MM.1S (cell line): ENCODE measurements at regions not wholly inside any gene's neighbourhood (a gene's known extent, or its start where the extent isn't known, plus 50 kb on each side); places are given as distances from the start of the nearest gene placed in this dataset.
"Not testable (repeated sequence)": the region's sequence is repeated elsewhere in the genome, so short reads cannot be mapped to it uniquely, and the experiment has no call there.

ENCODE experiments used
- DNase-seq: peaks from one replicate; pipeline ENCODE4 v3.0.0-alpha.2; 2015
- H2AFZ ChIP-seq: fragments of 300-600 bp; sonication (generic); 2 replicates; pipeline ENCODE4 v1.6.0; 2016; ENCODE audit warnings: antibody characterized with exemption, low read length
- H3F3A ChIP-seq: fragments of 300-600 bp; sonication (generic); 2 replicates; pipeline ENCODE4 v1.6.1; 2016; ENCODE audit warnings: mild to moderate bottlenecking, antibody characterized with exemption, low read length, moderate library complexity, mixed read lengths; ENCODE audit not compliant: insufficient read depth
- H3K27ac ChIP-seq: fragments of 300-600 bp; sonication (generic); 2 replicates; pipeline ENCODE4 v1.5.1; 2016; ENCODE audit warnings: mild to moderate bottlenecking, low read length
- H3K27me3 ChIP-seq: fragments of 300-600 bp; sonication (generic); replicated peaks from 2 replicates; pipeline ENCODE4 v1.6.0; 2016; ENCODE audit warnings: low read length; ENCODE audit not compliant: insufficient read depth
- H3K36me3 ChIP-seq: fragments of 300-600 bp; sonication (generic); replicated peaks from 2 replicates; pipeline ENCODE4 v1.6.1; 2016; ENCODE audit warnings: mild to moderate bottlenecking, low read length, mixed read lengths; ENCODE audit not compliant: insufficient read depth
- H3K4me1 ChIP-seq: fragments of 300-600 bp; sonication (generic); 2 replicates; pipeline ENCODE4 v1.6.1; 2016; ENCODE audit warnings: low read length, mixed read lengths
- H3K4me2 ChIP-seq: fragments of 300-600 bp; sonication (generic); 2 replicates; pipeline ENCODE4 v1.6.0; 2016; ENCODE audit warnings: low read depth, low read length
- H3K4me3 ChIP-seq: fragments of 300-600 bp; sonication (generic); 2 replicates; pipeline ENCODE4 v1.5.1; 2016; ENCODE audit warnings: low read length, mixed read lengths
- H3K79me2 ChIP-seq: fragments of 300-600 bp; sonication (generic); 2 replicates; pipeline ENCODE4 v1.6.1; 2016; ENCODE audit warnings: mixed run types, low read length, mixed read lengths
- H3K9ac ChIP-seq: fragments of 300-600 bp; sonication (generic); 2 replicates; pipeline ENCODE4 v1.6.1; 2016; ENCODE audit warnings: low read length, mixed read lengths
- H3K9me2 ChIP-seq: fragments of 300-600 bp; sonication (generic); replicated peaks from 2 replicates; pipeline ENCODE4 v1.6.1; 2016; ENCODE audit warnings: mild to moderate bottlenecking, low read length, mixed read lengths; ENCODE audit not compliant: insufficient read depth
- H3K9me3 ChIP-seq: fragments of 300-600 bp; sonication (generic); replicated peaks from 2 replicates; pipeline ENCODE4 v1.6.1; 2016; ENCODE audit warnings: mild to moderate bottlenecking, low read length, mixed read lengths; ENCODE audit not compliant: insufficient read depth
- H4K20me1 ChIP-seq: fragments of 300-600 bp; sonication (generic); 2 replicates; pipeline ENCODE4 v1.6.1; 2016; ENCODE audit warnings: mild to moderate bottlenecking, low read length, moderate library complexity, mixed read lengths; ENCODE audit not compliant: insufficient read depth
- EZH2 ChIP-seq: fragments of 300-600 bp; sonication (generic); optimal IDR thresholded peaks from 2 replicates; pipeline ENCODE3; 2017; ENCODE audit warnings: low read depth, mild to moderate bottlenecking, antibody characterized with exemption, low read length, mixed read lengths
- EZH2phosphoT487 ChIP-seq: fragments of 300-600 bp; sonication (generic); IDR thresholded peaks from 2 replicates; pipeline ENCODE4 v1.6.1; 2018; ENCODE audit warnings: antibody characterized with exemption, low read length
- TF ChIP-seq, protein P1 (sequence below): fragments of 300-600 bp; sonication (generic); IDR thresholded peaks from 2 replicates; pipeline ENCODE4 v1.5.1; 2016; ENCODE audit warnings: antibody characterized with exemption, low read length, mixed read lengths

GRCh38 chr13:54078271-54078870 lies 1049.8 kb downstream of the OLFM4 start:
- no peaks in the 10 kb centered on the region for H3K36me3 ChIP-seq
- H3K27me3 ChIP-seq = no peaks in the 10 kb centered on the region
- H3F3A ChIP-seq = no peaks in the 10 kb centered on the region
- no peaks in the 10 kb centered on the region for H3K4me1 ChIP-seq
- no peak for TF ChIP-seq EZH2phosphoT487
- TF ChIP-seq, protein P1, sequence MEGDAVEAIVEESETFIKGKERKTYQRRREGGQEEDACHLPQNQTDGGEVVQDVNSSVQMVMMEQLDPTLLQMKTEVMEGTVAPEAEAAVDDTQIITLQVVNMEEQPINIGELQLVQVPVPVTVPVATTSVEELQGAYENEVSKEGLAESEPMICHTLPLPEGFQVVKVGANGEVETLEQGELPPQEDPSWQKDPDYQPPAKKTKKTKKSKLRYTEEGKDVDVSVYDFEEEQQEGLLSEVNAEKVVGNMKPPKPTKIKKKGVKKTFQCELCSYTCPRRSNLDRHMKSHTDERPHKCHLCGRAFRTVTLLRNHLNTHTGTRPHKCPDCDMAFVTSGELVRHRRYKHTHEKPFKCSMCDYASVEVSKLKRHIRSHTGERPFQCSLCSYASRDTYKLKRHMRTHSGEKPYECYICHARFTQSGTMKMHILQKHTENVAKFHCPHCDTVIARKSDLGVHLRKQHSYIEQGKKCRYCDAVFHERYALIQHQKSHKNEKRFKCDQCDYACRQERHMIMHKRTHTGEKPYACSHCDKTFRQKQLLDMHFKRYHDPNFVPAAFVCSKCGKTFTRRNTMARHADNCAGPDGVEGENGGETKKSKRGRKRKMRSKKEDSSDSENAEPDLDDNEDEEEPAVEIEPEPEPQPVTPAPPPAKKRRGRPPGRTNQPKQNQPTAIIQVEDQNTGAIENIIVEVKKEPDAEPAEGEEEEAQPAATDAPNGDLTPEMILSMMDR = no peak
- TF ChIP-seq EZH2 = no peak
- H3K9me2 ChIP-seq = no peaks in the 10 kb centered on the region
- H3K4me2 ChIP-seq = no peak overlapping the region
- no peaks in the 10 kb centered on the region for H4K20me1 ChIP-seq
- DNase-seq = no peak
- no peak overlapping the region for H3K27ac ChIP-seq
- H2AFZ ChIP-seq = no peak overlapping the region
- no peaks in the 10 kb centered on the region for H3K9me3 ChIP-seq
- H3K4me3 ChIP-seq = no peak overlapping the region
- H3K9ac ChIP-seq = no peak overlapping the region
- H3K79me2 ChIP-seq = no peaks in the 10 kb centered on the region

DNA sequence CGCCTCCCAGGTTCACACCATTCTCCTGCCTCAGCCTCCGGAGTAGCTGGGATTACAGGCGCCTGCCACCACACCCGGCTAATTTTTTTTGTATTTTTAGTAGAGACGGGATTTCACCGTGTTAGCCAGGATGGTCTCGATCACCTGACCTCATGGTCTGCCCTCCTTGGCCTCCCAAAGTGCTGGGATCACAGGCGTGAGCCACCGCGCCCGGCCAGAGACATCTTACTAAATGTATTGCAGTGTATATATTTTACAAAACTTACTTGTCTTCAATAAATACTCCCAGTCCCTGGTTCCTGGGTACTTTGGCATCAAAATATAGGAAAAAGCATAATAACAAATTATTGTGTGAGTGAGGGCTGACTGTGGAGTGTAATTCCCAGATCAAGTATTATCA lies 1053.7 kb downstream of the OLFM4 start:
- not testable (repeated sequence) for H3K9ac ChIP-seq, H3F3A ChIP-seq, H3K4me2 ChIP-seq, H2AFZ ChIP-seq, H4K20me1 ChIP-seq, H3K79me2 ChIP-seq, H3K9me3 ChIP-seq, H3K4me3 ChIP-seq, H3K9me2 ChIP-seq, H3K4me1 ChIP-seq, DNase-seq, H3K27me3 ChIP-seq, H3K27ac ChIP-seq, H3K36me3 ChIP-seq

- Histone ChIP-seq H3F3A (no peaks in the 10 kb centered on the region), H3K4me1 (no peaks in the 10 kb centered on the region), H3K36me3 (no peaks in the 10 kb centered on the region), H4K20me1 (no peaks in the 10 kb centered on the region), H2AFZ (no peak overlapping the region), H3K27me3 (no peaks in the 10 kb centered on the region), H3K79me2 (no peaks in the 10 kb centered on the region), H3K9ac (no peak overlapping the region), H3K9me3 (no peaks in the 10 kb centered on the region), H3K27ac (no peak overlapping the region), H3K9me2 (no peaks in the 10 kb centered on the region), H3K4me2 (no peak overlapping the region), H3K4me3 (no peak overlapping the region)
- DNase-seq = no peak
- TF ChIP-seq, protein P1 = no peak
- no peak for TF ChIP-seq EZH2
- TF ChIP-seq EZH2phosphoT487 = no peak
These were observed 1063.3 kb downstream of the OLFM4 start for GRCh38 chr13:54091884-54092283.

- Histone ChIP-seq H3K4me1 (no peaks in the 10 kb centered on the region), H3F3A (no peaks in the 10 kb centered on the region), H3K9me2 (no peaks in the 10 kb centered on the region), H3K36me3 (no peaks in the 10 kb centered on the region), H2AFZ (no peak overlapping the region), H3K4me2 (no peak overlapping the region), H3K27ac (no peak overlapping the region), H3K79me2 (no peaks in the 10 kb centered on the region), H3K4me3 (no peak overlapping the region), H3K27me3 (no peaks in the 10 kb centered on the region), H3K9ac (no peak overlapping the region), H3K9me3 (no peaks in the 10 kb centered on the region), H4K20me1 (no peaks in the 10 kb centered on the region)
- TF ChIP-seq, protein P1 = no peak
- TF ChIP-seq EZH2phosphoT487 (no peak), EZH2 (no peak)
- no peak for DNase-seq
These were observed 1064.1 kb downstream of the OLFM4 start for GRCh38 chr13:54092686-54093085.
